Stimulated activated CD4-positive, alpha-beta T cell treated with anti-CD3 and anti-CD28 coated beads, Interleukin-4, amount 100 ng/mL, for 4 hours (primary cell): ENCODE measurements at regions not wholly inside any gene's neighbourhood (a gene's known extent, or its start where the extent isn't known, plus 50 kb on each side); places are given as distances from the start of the nearest gene placed in this dataset.

ENCODE experiments used
- DNase-seq, 2 experiments: peaks; one replicate each; pipeline ENCODE4 v3.0.0-alpha.2; 2020

DNA sequence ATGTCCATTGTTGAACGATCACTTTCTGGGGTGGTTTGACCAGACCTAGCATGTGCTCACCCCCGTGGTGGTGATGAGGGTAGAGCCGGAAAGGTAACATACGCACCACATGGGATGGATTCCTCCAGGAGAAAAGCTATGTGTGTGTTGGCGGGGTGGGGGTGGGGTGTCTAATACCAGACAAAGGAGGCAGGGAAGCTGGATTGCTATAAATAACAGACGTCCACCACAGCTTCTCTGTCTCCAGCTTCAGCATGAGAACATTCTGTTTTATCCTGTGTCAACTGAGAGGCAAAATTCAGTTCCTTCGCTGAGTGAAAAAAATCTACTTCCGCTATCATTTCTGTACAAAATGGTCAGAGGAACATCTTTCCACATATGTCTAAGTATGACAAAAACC lies 151.0 kb downstream of the PCSK1 start:
- no peak for DNase-seq

DNA sequence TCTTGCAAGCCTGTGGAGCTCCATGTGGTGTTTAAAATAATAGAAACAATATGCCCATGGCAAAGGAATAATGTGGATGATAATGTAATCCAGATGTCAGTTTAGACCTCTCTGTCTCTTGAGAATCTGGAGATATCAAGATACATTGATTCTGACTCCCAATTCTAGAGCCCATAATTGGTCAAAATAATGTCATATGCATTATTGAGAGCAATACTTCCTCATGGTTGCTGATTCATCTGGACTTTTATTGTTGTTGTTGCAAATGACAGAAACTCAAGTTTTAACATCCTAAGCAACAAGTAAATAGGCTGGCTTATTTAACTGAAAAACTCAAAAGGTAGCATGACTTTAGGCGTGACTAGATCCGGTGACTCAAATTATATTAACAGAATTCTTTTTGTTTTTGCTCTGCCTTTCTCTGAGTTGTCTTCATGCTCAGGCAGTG lies 152.1 kb downstream of the PCSK1 start:
- no peak for DNase-seq

DNA sequence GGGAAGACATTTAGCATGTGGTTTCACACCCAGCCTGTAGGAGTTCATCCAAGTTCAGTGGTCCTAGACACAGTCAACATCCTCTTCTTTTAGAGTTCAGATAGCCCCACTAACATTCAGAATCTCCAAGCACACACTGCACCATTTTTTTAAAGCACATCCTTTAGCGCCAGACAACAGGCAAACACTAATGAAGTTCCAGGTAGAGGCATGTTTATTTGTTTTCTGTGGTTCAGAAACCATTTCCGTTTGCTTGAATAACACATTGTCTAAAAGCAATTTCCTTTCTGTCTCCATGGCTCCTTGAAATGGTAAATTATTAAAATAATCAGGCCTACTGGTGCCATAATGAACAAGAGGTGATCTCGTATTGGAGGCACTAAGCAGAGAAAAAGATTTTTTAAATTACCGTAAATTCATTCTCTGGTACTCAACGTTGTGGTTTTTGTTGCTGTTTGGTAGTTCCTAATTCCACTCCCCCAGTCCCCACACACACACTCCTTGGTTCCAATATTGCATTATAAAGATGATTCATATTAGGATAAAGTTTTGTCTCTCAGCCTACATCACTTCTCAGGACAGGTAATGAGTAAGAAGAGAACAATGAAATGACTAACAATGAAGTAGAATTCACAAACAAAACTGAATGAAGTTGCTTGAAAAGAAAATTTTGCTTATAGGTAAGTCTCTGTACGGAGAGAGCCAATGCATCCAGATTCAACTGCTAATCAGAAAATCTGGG lies 153.1 kb downstream of the PCSK1 start:
- no peak for DNase-seq

DNA sequence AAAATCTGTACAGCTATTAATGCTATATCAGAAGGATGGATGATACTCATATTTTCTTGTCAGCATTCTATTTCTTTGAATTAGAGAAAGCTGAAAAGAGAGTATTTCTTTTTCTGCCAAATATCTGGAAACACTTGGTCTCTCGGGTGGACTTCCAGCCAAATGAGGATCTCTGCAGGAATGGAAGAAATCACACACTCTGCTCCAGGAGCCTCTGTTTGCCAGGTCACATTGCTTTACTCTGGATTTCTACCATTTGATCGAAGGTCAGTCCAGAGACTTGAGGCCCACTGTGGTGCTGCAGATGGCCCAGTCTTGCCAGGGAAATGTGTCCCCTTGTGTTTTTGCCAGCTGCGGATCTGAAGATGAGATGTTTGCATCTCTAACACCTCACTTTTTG lies 154.1 kb downstream of the PCSK1 start:
- no peak for DNase-seq

DNA sequence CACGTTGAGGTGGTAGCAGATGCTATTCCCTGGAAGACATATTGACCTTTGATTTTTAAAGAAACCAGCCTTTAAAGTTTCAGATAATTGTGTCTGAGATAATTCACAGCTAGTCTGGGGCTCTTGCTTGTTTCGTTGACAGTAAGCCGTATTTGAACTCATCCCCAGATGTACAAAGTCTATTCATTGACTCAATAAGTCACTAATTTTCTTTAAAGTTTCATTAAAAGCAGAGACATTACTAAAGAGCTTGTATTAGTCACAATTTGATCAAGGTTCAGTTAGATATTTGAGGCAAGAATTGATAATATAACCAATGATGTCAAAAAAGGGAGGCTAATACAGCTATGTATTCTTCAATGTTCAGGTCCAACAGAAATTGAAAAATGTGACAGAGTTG lies 158.0 kb downstream of the PCSK1 start:
- no peak for DNase-seq

DNA sequence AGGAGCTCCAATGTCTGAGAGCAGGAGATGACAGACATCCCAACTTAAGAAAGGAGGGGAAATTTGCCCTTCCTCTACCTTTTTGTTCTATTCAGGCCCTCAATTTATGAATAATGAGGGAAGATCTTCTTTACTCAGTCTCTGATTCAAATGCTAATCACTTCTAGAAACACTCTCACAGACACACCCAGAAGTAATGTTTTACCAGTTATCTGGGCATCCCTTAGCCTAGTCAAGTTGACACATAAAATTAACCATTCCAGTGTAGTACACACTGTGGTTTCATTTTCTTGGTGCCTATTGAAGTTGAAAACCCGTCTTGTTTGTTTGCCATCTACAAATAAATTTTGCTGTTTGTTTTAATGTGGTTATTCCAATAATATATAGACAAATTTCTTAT lies 167.6 kb downstream of the PCSK1 start:
- no peak for DNase-seq

DNA sequence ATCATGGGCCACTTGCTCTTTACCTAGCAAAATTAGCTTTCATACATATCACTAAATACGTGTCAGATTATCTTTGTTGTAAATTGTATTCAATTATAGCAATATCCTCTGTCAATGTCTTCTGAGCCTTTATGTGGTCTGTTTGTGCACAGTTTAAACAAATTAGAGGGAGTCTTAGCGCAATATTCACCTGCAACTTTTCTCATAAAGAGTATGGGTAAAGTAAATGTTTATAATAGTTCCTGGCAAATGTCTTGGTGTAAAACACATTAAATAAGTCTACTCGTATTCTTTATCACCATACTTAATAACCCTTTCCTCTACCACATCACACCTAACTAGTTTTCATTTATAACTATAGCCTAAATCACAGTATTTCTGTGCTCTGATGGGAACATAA lies 169.0 kb downstream of the PCSK1 start:
- no peak for DNase-seq

DNA sequence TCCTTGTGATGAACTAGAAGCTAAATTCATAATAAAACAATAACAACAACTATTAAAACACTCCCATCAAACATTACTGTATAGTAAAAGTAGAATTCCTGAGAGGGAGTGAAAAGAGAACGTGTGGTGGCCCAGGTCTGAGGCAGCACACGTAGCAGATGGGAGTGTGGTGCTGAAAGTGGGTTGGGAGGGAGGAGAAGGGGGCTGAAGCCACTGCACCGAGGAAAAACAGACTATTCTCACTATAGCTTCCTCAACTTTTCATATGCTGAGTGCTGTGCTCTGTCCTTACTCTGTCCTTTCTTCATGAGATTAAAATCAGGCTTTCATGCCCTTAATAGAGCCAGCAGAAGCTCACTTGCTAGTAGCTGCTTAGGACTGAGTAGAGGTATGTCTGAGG lies 170.9 kb downstream of the PCSK1 start:
- DNase-seq = no peak

DNA sequence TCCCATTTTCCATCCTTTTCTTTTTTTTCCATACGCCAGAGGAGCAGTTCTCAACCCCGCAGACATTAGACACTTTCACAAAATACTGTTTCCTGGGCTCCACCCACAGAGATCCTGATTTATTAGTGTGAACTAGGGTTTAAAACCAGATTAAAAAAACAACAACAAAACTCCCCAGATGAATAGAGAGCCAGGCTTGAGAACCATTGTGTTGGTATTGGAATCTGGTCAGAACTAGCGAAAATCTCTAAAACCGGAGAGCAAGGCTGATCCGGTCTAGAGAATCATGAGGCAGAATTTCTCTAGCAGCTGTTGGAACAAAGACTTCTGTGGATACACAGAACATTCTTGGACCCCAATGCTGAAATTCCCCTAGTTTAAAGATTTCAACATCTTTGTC lies 173.0 kb downstream of the PCSK1 start:
- no peak for DNase-seq

DNA sequence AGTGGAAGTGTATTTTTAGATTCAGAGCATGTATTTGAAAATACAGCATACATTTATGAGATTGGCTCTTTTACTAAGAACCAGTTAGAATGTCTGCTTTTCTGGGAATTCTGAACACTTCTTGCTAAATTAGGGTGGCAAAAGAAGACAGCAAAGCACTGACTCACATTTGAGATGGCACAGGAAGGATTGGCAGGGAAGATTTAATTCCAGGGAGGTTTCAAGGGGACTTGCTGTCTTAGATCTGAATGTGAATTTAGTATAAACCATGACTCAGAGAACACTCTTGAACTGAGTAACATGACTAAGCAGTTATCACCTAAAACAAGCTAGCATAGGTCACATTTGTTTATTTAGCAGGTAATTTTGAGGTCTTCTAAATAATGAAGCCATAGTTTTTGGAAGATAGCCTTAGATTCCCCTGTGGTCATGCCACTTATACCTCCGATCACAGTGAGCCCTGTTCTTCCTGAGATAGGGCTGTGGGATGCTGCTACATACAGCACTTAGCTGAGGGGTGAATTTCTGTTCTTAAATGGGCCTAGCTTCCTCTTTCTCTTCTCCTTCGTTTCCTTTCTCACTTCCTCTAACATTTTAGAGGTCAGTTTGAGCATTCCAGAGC lies 173.8 kb downstream of the PCSK1 start:
- DNase-seq = no peak

DNA sequence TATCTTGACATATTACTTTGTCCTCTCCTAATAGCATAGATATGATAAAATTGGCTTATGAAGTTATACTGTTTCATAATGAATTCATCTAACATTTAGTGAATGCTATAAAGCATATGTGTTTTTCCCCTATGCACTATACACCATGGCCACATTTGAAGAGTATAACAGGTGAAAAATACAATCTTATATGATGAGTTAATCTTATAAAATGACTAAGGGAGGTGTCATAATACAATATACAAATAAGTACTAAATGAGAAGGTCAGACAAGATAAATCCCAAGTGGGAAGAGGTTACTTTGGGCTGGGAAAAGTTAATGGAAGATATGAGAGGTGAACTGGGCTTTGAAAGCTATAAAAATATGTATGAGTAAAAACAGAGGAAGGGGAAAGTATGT lies 174.4 kb downstream of the PCSK1 start:
- DNase-seq = no peak

DNA sequence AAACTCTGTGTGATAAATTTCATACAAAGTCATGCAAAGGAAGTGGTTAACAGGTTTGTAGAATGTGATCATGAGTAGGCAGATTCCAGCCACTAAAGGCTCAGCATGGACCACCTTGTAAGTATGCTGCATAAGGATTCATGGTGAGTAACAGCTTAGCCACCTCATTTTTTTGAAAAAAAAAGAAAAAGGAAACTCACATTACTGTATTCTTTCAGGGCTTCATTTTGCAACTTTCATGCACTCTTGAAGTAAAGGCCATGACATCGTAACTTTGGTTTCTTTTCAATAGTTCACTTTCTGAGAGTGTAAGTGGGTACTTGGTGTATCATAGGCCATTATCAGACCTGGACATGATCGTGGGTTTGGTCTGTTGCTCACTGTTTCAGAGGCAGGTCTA lies 175.1 kb downstream of the PCSK1 start:
- DNase-seq = no peak

DNA sequence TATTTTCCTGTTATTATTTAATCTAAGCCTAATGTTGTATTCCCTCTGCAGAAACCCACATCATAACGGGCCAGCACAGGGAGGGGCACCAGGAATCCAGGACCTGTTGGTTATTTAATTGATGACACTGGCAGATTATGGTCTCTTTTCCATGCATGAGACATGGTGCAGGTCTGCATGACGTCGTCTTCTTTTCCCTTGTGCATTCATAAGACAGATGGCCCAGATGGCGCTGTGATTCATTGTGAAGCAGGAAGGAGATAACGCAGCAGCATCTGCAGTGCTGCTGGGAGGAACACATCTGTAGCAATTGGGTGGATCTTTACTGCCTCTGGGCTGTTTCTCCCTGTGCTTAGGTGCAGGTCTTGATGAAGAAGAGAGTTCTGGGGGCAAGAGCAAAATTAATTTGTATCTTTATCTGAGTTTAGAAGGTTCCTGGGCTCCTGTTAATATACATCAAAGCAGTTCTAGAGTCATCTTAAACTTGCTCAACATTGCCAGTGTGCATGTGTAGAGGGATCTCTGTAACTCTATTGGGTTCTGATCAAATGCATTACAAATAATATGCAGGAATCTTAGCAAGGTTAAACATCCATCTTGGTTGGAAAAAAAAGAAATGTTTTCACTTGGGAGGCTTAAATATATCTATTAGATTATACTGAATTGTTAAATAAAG lies 176.1 kb downstream of the PCSK1 start:
- DNase-seq = no peak

DNA sequence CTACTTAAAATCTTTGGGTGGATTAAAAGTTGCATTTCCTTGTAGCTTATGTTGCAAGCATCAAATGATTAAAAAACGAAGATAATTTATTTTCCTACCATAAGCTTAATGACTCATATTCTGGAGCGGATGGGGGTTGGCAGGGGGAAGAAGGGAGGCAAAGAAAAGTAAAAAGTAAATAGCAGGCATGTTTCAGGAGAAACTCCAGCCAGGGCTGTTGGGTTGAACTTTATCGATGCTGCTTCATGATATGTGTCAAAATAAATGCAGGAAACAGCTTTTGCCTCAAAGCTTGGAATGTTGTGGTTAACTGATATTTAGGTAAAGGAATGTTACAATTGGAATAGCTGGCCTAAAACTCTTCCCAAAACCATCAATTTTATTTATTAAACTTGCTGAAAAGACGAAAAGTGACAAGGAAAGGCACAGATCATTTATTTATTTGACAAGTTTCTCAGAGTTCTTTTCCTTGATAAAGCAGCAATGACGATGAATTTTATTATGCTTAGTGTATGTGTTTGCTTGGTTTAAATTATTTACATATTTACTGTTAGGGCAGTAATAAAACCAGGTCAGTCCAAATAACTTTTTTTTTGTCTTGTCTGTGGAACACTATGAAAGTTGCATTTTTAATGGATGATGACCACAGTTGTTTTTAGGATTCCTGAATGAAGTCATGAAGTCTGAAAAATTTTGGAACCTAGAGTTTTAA lies 177.9 kb downstream of the PCSK1 start:
- DNase-seq = no peak

DNA sequence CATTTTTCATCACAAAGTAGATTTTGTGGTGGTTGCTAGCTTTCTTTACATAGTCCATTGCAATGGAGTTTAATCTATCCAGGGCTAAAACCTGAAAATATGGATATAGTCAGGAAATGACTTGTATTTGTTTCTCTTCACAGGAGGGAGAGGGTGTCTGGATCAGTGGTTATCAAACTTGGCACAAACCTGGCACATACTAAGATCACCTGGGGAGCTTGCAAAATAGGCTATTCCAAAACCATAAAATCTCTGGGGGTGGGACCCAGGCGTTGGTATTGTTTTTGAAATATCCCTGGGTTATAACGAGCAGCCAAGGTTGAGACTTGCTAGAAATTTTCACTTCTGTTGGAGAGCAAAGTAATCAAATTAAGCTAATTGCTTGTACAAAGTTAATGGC lies 179.9 kb downstream of the PCSK1 start:
- no peak for DNase-seq

DNA sequence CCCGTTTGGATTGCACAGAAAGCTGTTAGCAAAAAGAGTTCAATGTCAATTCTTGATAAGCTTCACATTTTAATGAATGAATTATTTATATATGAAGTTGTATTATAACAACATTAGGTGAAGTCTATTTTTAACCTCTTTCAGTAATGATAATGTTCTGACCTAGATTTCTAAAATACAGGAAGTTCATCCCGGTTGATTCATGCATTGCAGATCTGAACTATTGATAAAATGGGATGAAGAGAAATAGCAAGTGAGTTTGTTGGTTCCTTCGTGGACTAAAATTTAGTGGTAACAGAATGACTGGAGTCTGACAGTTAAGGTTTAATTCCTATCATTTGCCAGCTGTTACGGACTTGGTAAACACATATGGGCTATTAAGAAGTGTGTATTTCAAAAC lies 180.5 kb downstream of the PCSK1 start:
- no peak for DNase-seq

DNA sequence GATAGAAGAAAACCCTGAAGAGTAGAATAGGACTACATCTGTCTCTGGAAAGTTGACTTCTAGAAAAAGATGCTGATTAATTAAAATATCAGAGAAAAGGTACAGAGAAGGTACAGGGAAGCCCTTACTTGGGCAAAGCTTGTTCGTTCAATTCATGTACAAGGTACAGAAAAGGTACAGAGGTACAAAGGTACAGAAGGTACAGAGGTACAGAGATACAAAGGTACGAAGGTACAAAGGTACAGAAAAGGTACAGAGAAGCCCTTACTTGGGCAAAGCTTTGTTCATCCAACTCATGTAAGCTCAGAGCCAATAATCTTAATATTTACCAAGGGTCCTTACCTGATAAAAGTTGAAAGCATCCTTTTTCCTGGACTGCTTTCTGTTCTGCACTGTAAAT lies 182.3 kb downstream of the PCSK1 start:
- no peak for DNase-seq

DNA sequence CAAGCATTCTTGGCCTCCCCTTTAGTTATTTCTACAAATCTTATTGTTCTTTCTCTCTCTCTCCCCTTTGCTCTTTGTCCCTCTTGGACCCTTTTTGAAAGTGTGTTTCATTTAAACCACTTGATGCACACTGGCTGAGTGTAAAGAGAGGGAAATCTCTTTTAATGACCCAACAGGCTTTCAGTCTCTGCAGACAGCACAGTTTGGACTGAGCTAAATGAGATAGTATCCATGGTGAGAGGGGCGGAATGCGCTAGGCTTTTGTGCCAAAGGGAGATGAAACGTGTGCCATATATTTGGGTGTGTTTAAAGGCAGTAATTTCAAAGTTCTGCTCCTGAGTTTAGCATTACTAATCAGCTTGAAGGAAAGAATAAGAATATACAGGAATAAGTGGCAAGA lies 184.9 kb downstream of the PCSK1 start:
- no peak for DNase-seq

DNA sequence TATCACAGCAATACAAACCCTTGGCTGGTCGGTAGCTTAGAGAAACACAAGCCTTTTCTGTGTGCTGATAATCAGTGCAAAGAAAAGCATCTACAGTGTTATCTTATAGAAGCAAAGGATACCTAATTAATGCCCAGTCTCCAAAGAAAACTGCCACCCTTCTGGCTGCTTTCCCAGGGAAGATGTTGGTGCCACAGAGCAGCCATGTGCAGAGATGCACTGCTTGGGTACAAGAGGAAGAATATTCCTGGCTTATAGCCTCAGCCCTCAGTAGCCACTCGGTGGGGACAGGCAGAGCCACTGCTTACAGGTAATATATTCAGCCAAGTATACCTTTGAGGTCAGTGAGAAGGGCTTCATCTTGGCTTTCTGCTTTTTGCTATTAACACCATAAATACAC lies 185.3 kb downstream of the PCSK1 start:
- no peak for DNase-seq

DNA sequence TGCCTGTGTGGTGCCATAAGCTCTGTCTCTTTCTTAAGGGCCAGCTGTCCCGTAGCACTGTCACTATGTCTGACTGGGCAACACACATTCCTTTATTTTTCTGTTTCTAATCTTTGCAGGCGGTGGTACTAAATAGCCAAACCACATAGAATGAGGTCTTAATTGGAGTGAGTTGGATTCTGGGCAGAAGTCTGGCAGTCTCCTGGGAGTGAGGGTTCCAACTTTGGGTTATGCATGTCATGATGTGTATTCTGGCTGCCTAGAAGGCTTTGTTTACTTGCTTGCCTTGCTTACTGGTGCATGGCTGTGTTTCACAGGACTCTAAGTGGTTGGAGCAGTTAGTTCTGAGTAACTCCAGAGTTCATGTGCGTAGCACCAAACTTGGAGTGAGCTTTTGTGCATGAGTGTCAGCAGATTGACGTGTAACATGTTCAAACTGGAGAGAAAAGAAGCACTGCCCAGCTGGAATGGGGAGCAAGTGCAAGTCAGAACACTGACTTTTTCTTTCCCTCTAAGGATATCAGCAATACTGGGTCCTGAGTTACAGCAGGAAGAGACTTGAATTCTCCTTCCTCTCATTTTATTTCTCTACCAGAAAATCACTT lies 185.8 kb downstream of the PCSK1 start:
- no peak for DNase-seq

DNA sequence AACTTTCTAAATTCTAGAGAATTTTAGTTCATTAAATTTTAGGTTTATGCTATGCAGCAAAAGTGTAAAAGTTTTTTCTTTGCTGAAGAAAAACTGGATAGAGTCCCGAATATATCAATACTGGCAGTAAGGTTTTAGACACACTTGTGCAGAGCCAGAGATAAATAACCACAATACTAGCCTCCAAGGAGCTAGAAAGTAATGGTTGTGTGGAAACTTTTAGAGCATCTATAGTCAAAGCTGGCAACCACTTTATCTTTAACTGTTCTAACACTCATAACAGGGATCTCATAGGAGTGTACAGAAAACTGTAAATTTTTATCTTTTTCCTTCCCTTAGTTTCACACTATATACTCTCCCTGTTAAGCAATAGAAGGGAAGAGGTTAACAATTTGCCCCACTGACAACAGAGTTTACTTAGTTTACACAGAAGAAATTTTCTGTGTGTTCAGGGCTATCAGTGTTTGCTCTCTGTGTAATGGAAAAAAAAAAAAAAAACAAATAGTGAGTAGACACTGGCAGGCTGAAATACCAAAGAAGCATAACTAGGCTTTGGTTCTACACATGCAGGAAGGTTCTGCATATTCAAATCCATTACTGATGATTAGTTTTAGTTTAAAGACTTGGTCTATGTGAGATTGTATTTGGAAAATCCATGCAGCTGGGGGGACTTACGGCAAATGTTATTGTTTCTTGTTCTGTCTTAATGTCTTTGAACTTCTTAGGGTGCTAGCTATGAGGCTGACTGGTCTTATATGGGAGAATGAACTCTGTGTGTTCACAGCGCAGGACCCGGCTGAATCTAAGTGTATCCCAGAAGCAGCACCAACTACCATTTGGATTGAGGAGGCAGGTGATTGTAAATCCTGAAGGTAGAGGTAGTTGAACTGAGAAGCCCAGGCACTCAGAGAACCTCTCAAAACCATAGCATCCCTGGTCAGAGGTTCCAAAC lies 187.6 kb downstream of the PCSK1 start:
- DNase-seq = no peak

DNA sequence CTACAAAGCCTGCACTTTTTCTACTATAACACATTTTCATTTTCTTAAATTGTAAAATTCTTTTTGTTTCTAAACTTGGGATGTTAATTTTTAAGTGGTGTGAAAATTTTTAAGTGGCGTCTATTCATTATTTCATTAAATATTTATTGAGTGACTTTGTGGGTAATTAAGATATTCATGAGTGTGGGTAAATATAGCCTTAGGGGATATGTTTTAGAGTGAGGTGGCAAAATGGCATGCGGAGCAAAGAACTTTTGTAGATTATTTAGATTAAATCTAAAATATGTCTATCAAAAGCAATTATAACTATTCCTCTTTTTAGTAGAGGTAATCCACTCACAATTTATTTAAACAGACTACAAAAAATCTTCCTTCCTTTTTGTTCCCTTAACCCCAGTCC lies 188.4 kb downstream of the PCSK1 start:
- DNase-seq = no peak
